DND-41 (cell line): ENCODE measurements at regions not wholly inside any gene's neighbourhood (a gene's known extent, or its start where the extent isn't known, plus 50 kb on each side); places are given as distances from the start of the nearest gene placed in this dataset.

ENCODE experiments used
- ATAC-seq: fragments of 200-7000 bp; cut with Tn5 transposase; 3 replicates; pipeline ENCODE4 v1.9.1; 2021; ENCODE audit warnings: low read depth; ENCODE audit not compliant: insufficient read depth
- DNase-seq: peaks from one replicate; pipeline ENCODE4 v3.0.0-alpha.2; 2020
- H2AFZ ChIP-seq: 2 replicates; pipeline ENCODE4 v1.6.0; 2012; ENCODE audit warnings: low read depth, low read length
- H3K27ac ChIP-seq: 2 replicates; pipeline ENCODE4 v1.5.1; 2012; ENCODE audit warnings: low read length, inconsistent platforms
- H3K27me3 ChIP-seq: fragments of 200-600 bp; sonication (generic); 2 replicates; pipeline ENCODE4 v1.6.0; 2012; ENCODE audit warnings: low read length, mild to moderate bottlenecking, inconsistent platforms; ENCODE audit not compliant: insufficient read depth, poor library complexity
- H3K36me3 ChIP-seq: 2 replicates; pipeline ENCODE4 v1.5.1; 2012; ENCODE audit warnings: low read length, inconsistent platforms; ENCODE audit not compliant: insufficient read depth
- H3K4me1 ChIP-seq: 2 replicates; pipeline ENCODE4 v1.5.1; 2012; ENCODE audit warnings: mild to moderate bottlenecking, low read length; ENCODE audit not compliant: insufficient read depth
- H3K4me2 ChIP-seq: 2 replicates; pipeline ENCODE4 v1.6.0; 2012; ENCODE audit warnings: mild to moderate bottlenecking, moderate library complexity, low read length, inconsistent platforms; ENCODE audit not compliant: insufficient read depth
- H3K4me3 ChIP-seq, 2 experiments: fragments of 200-600 bp in 1 of 2; shearing (Covaris generic) in 1 of 2; 2 replicates each; pipeline ENCODE4 v1.5.1; 2012 to 2016; ENCODE audit warnings: inconsistent platforms in 2 of 2, low read length in 2 of 2, mild to moderate bottlenecking in 2 of 2, low read depth in 1 of 2, moderate library complexity in 1 of 2
- H3K79me2 ChIP-seq: 2 replicates; pipeline ENCODE4 v1.6.0; 2012; ENCODE audit warnings: low read length, inconsistent platforms; ENCODE audit not compliant: insufficient read depth
- H3K9ac ChIP-seq: 2 replicates; pipeline ENCODE4 v1.6.0; 2012; ENCODE audit warnings: low read depth, mild to moderate bottlenecking, inconsistent platforms, low read length, moderate library complexity
- H3K9me3 ChIP-seq: 2 replicates; pipeline ENCODE4 v1.5.1; 2012; ENCODE audit warnings: low read length, moderate library complexity, mild to moderate bottlenecking, inconsistent platforms; ENCODE audit not compliant: insufficient read depth, severe bottlenecking
- H4K20me1 ChIP-seq: 2 replicates; pipeline ENCODE4 v1.6.0; 2012; ENCODE audit warnings: low read length; ENCODE audit not compliant: insufficient read depth
- EZH2 ChIP-seq: IDR thresholded peaks from 3 replicates; pipeline ENCODE4 v1.6.1; 2012; ENCODE audit warnings: borderline replicate concordance, low read depth, mild to moderate bottlenecking, moderate library complexity, low read length, inconsistent platforms; ENCODE audit not compliant: severe bottlenecking
- TF ChIP-seq, protein P1 (sequence below): IDR thresholded peaks from 2 replicates; pipeline ENCODE4 v1.5.1; 2012; ENCODE audit warnings: borderline replicate concordance, low read length, moderate library complexity, mild to moderate bottlenecking; ENCODE audit not compliant: poor library complexity, severe bottlenecking; ENCODE audit errors: extremely low read depth

DNA sequence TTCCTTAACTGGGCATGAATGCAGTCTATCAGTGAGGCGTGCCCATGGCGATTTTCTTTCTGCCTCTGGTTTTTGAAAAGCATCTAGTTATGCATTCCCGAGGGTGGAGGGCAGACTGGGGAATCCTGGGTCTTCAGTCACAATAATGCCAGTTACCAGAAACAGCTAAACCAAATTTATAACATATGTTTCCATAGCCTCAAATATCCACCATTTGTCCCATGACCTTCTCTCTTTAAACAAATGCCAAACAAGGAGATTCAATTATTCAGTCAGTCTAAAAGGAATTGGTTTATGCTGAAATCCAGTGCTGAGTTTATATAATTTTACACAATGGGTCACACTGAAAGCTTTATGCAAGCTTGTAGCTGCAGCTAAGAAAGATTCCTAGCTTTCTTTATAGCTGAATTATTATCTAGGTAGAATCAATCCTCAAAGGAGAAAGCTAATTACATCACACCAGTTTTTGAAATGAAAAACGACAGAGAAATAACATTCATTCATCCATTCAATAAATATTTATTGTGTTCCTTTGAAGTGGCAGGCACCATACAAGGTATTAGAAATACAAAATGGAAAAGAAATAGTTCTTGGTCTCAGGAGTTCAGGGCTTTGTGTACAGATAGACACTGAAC, 131.3 kb upstream of the RAP1B start:
- DNase-seq (no peak), ATAC-seq (no peak)
- no peaks in the 10 kb centered on the region for H3K79me2 ChIP-seq
- no peak overlapping the region for H3K4me2 ChIP-seq
- H3K4me1 ChIP-seq: peaks cover 22% of the 10 kb centered on the region
- H2AFZ ChIP-seq: no peak overlapping the region
- H4K20me1 ChIP-seq: no peaks in the 10 kb centered on the region
- H3K27ac ChIP-seq: no peak overlapping the region
- no peaks in the 10 kb centered on the region for H3K36me3 ChIP-seq
- H3K9ac ChIP-seq: no peak overlapping the region
- H3K27me3 ChIP-seq: no peaks in the 10 kb centered on the region
- no peak overlapping the region for H3K4me3 ChIP-seq
- H3K9me3 ChIP-seq: no peaks in the 10 kb centered on the region
- TF ChIP-seq EZH2: no peak
- TF ChIP-seq, protein P1, sequence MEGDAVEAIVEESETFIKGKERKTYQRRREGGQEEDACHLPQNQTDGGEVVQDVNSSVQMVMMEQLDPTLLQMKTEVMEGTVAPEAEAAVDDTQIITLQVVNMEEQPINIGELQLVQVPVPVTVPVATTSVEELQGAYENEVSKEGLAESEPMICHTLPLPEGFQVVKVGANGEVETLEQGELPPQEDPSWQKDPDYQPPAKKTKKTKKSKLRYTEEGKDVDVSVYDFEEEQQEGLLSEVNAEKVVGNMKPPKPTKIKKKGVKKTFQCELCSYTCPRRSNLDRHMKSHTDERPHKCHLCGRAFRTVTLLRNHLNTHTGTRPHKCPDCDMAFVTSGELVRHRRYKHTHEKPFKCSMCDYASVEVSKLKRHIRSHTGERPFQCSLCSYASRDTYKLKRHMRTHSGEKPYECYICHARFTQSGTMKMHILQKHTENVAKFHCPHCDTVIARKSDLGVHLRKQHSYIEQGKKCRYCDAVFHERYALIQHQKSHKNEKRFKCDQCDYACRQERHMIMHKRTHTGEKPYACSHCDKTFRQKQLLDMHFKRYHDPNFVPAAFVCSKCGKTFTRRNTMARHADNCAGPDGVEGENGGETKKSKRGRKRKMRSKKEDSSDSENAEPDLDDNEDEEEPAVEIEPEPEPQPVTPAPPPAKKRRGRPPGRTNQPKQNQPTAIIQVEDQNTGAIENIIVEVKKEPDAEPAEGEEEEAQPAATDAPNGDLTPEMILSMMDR: no peak

DNA sequence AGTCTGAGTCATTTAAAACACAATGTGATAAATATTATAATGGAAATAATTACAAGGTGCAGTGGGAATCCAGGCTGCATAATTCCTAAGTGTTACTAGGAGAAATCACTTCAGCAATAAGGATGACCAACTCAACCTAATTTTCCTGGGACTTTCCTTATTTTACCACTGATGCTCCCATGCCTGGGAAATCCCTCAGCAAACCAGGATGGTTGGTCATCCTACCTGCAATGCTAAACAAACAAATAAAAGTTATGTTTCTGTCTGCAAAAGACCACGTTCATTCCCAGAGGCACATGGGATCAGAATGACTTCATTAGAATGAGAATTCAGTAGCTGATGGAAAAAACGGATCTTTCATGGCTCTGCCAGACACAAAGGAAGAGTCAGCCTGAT, 130.8 kb upstream of the RAP1B start:
- H3K4me2 ChIP-seq: no peak overlapping the region
- H4K20me1 ChIP-seq: no peaks in the 10 kb centered on the region
- peaks cover 22% of the 10 kb centered on the region for H3K4me1 ChIP-seq
- DNase-seq (no peak), ATAC-seq (no peak)
- H3K27me3 ChIP-seq: no peaks in the 10 kb centered on the region
- H3K4me3 ChIP-seq: no peak overlapping the region
- no peak overlapping the region for H3K9ac ChIP-seq
- TF ChIP-seq, protein P1: no peak
- TF ChIP-seq EZH2: no peak
- H3K9me3 ChIP-seq: no peaks in the 10 kb centered on the region
- no peaks in the 10 kb centered on the region for H3K36me3 ChIP-seq
- no peak overlapping the region for H2AFZ ChIP-seq
- no peak overlapping the region for H3K27ac ChIP-seq
- no peaks in the 10 kb centered on the region for H3K79me2 ChIP-seq

DNA sequence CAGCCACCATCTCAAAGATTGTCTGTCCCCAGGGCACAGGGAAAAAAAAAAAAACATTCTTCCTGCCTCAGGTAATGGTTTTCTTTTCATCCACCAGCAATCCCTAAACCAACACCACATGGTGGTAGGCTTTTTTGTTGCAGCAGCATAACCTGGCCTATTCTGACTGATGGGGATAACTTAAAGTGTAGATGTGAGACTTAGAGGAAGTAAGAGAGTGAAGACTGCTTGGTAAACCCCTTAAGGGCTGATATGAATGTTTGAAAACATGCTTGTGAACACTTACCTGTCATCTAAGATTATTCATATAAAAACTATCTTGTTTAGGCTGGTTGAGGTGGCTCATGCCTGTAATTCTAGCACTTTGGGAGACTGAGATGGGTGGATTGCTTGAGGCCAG, 130.2 kb upstream of the RAP1B start:
- no peak overlapping the region for H3K4me2 ChIP-seq
- no peaks in the 10 kb centered on the region for H3K36me3 ChIP-seq
- TF ChIP-seq EZH2: no peak
- TF ChIP-seq, protein P1: no peak
- H3K9ac ChIP-seq: no peak overlapping the region
- H3K4me3 ChIP-seq: no peak overlapping the region
- H4K20me1 ChIP-seq: no peaks in the 10 kb centered on the region
- H3K4me1 ChIP-seq: peaks cover 22% of the 10 kb centered on the region
- H2AFZ ChIP-seq: no peak overlapping the region
- H3K9me3 ChIP-seq: no peaks in the 10 kb centered on the region
- DNase-seq (no peak), ATAC-seq (no peak)
- H3K27ac ChIP-seq: no peak overlapping the region
- H3K27me3 ChIP-seq: no peaks in the 10 kb centered on the region
- H3K79me2 ChIP-seq: no peaks in the 10 kb centered on the region
